Type B pancreatic cell (in vitro differentiated cells): ENCODE measurements at regions not wholly inside any gene's neighbourhood (a gene's known extent, or its start where the extent isn't known, plus 50 kb on each side); places are given as distances from the start of the nearest gene placed in this dataset.

Source experiments
- DNase-seq: peaks from one replicate; pipeline ENCODE4 v3.0.0; 2021; ENCODE audit warnings: mixed read lengths; ENCODE audit not compliant: unreplicated experiment; ENCODE audit errors: extremely low spot score
- H3K27ac Mint-ChIP-seq: 2 replicates; pipeline ENCODE4 v1.8.0; 2021; ENCODE audit warnings: mild to moderate bottlenecking, mixed read lengths
- H3K27me3 Mint-ChIP-seq: 2 replicates; pipeline ENCODE4 v1.8.0; 2021; ENCODE audit warnings: mixed read lengths
- H3K36me3 Mint-ChIP-seq: 2 replicates; pipeline ENCODE4 v1.8.0; 2021; ENCODE audit warnings: mixed read lengths
- H3K4me1 Mint-ChIP-seq: one replicate; pipeline ENCODE4 v1.8.0; 2021; ENCODE audit warnings: mixed read lengths; ENCODE audit not compliant: unreplicated experiment
- H3K4me3 Mint-ChIP-seq: 2 replicates; pipeline ENCODE4 v1.8.0; 2021; ENCODE audit warnings: mild to moderate bottlenecking, mixed read lengths
- H3K9me3 Mint-ChIP-seq: 2 replicates; pipeline ENCODE4 v1.8.0; 2021; ENCODE audit warnings: mixed read lengths
- TF ChIP-seq, protein P1 (sequence below): fragments of 200-600 bp; sonication (generic); conservative IDR thresholded peaks from 2 replicates; pipeline ENCODE4 v1.5.0; 2021; ENCODE audit warnings: antibody characterized with exemption, mild to moderate bottlenecking

DNA sequence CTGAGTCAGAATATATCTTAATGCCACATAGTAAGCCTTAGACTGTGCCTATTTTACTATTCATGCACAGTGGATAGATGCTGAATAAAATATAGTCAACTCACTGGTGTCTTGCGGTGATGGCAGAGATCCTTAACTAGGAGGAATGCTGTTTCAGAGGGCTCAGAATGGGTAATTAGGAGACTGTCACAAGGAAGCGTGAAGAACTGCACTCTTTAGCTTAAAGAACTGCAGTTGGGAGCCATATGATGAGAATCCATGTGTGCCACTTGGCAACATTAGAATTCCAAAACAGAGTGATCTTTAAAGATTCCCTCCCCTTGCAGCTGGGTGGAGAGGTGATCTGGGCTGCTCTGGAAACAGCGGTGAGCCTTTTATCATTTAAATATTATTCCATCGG lies 357.6 kb downstream of the MCTP2 start:
- H3K4me1 Mint-ChIP-seq = no peaks in the 10 kb centered on the region
- no peak overlapping the region for H3K4me3 Mint-ChIP-seq
- H3K9me3 Mint-ChIP-seq = no peaks in the 10 kb centered on the region
- H3K27me3 Mint-ChIP-seq = no peaks in the 10 kb centered on the region
- TF ChIP-seq, protein P1, sequence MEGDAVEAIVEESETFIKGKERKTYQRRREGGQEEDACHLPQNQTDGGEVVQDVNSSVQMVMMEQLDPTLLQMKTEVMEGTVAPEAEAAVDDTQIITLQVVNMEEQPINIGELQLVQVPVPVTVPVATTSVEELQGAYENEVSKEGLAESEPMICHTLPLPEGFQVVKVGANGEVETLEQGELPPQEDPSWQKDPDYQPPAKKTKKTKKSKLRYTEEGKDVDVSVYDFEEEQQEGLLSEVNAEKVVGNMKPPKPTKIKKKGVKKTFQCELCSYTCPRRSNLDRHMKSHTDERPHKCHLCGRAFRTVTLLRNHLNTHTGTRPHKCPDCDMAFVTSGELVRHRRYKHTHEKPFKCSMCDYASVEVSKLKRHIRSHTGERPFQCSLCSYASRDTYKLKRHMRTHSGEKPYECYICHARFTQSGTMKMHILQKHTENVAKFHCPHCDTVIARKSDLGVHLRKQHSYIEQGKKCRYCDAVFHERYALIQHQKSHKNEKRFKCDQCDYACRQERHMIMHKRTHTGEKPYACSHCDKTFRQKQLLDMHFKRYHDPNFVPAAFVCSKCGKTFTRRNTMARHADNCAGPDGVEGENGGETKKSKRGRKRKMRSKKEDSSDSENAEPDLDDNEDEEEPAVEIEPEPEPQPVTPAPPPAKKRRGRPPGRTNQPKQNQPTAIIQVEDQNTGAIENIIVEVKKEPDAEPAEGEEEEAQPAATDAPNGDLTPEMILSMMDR = no peak
- no peak for DNase-seq
- no peaks in the 10 kb centered on the region for H3K36me3 Mint-ChIP-seq
- H3K27ac Mint-ChIP-seq = no peak overlapping the region

- TF ChIP-seq, protein P1 = no peak
- no peak overlapping the region for H3K4me3 Mint-ChIP-seq
- DNase-seq = no peak
- H3K36me3 Mint-ChIP-seq = no peaks in the 10 kb centered on the region
- H3K4me1 Mint-ChIP-seq = no peaks in the 10 kb centered on the region
- no peaks in the 10 kb centered on the region for H3K9me3 Mint-ChIP-seq
- H3K27me3 Mint-ChIP-seq = no peaks in the 10 kb centered on the region
- no peak overlapping the region for H3K27ac Mint-ChIP-seq
Measured at GRCh38 chr15:94592495-94592894, 361.1 kb downstream of the MCTP2 start.

- Mint-ChIP-seq H3K4me1 (no peaks in the 10 kb centered on the region), H3K27me3 (peaks cover 5% of the 10 kb centered on the region), H3K9me3 (no peaks in the 10 kb centered on the region), H3K36me3 (no peaks in the 10 kb centered on the region), H3K4me3 (no peak overlapping the region), H3K27ac (no peak overlapping the region)
- no peak for DNase-seq
- TF ChIP-seq, protein P1 = no peak
Measured at GRCh38 chr15:94596707-94597106, 365.3 kb downstream of the MCTP2 start.

DNA sequence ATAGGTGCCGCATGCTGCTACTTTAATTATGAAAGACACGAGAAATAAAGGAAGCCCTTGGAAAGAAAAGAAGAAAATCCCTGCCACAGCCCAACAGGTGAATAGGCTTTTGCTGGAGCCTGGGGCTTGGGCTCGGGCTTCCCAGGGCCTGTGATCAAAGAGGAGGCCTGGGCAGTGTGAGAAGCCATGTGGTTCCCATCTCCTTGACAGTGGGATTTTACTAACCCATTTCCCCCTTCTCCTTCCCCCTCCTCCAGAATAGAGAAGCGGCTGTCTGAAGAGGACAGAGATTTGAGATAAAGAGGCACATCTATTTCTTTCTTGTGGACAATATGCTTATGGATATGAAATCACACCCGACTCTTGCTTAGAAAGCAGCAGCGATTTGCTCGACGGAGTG lies 369.1 kb downstream of the MCTP2 start:
- DNase-seq = no peak
- Mint-ChIP-seq H3K9me3 (no peaks in the 10 kb centered on the region), H3K4me3 (no peak overlapping the region), H3K27ac (no peak overlapping the region), H3K27me3 (peaks cover 6% of the 10 kb centered on the region), H3K36me3 (no peaks in the 10 kb centered on the region), H3K4me1 (no peaks in the 10 kb centered on the region)
- TF ChIP-seq, protein P1 = no peak

DNA sequence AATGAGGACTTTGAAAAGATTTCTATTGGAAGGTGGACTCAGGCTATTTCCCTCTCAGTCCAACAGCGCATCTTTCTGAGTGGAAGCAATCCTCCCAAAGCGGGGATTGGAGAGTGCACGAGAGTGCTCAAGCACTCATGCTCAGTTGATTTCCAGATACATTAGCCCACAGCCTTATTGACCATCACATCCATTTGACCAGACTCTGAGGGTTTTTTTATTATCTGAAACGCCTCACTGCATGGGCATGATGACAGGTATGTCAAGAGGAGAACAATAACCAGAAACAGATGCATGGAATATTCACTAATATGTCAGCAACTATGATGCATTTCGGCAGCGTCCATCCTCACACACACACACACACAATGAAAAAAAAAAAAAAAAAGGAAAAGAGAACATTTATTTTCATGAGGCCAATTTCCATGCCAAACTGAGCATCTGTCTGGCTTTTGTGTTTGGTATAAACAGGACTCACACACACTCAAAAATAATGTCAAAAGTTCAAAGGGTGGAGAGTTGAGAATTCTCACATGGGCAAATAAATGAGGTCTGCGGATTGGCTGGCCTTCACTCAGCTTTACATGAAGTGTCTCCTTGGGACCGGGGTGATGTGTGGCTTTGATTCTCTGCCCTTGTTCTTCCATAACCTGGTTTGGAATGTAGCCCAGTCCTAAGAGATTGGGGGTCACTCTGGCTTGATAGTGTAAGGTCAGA lies 371.6 kb downstream of the MCTP2 start:
- Mint-ChIP-seq H3K27me3 (peaks cover 6% of the 10 kb centered on the region), H3K4me1 (no peaks in the 10 kb centered on the region), H3K9me3 (no peaks in the 10 kb centered on the region), H3K27ac (no peak overlapping the region), H3K4me3 (no peak overlapping the region), H3K36me3 (no peaks in the 10 kb centered on the region)
- DNase-seq = no peak
- TF ChIP-seq, protein P1 = no peak
